Left ventricle myocardium superior (tissue), 1 donor: ENCODE measurements at regions not wholly inside any gene's neighbourhood (a gene's known extent, or its start where the extent isn't known, plus 50 kb on each side); places are given as distances from the start of the nearest gene placed in this dataset.
"Not testable (repeated sequence)": the region's sequence is repeated elsewhere in the genome, so short reads cannot be mapped to it uniquely, and the experiment has no call there.

Experiments
- ATAC-seq: fragments of 200-7000 bp; cut with Tn5 transposase; one replicate; pipeline ENCODE4 v1.9.1; 2020; ENCODE audit warnings: mild to moderate bottlenecking, moderate library complexity
- DNase-seq: peaks from one replicate; pipeline ENCODE4 v3.0.0-alpha.2; 2020
- intact Hi-C: fragments of 100-400 bp; cut with micrococcal nuclease; formaldehyde crosslinking; loops from one replicate; pipeline ENCODE4 v1.11.0; 2022
- donor health status: DM: no; HTN: yes; CAD: no; lungs with severe emphysema.

- intact Hi-C loops = no loop called here
- DNase-seq (no peak), ATAC-seq (no peak)
These were observed 424.5 kb upstream of the CTSO start for GRCh38 chr4:156378033-156378665.

- intact Hi-C loops = no loop called here
- ATAC-seq (no peak), DNase-seq (no peak)
These were observed 423.5 kb upstream of the CTSO start for GRCh38 chr4:156377036-156377710.

- ATAC-seq = no peak
- intact Hi-C loops = no loop called here
- DNase-seq = no peak
These were observed 421.2 kb upstream of the CTSO start for GRCh38 chr4:156374894-156375293.

- DNase-seq = no peak
- intact Hi-C loops = no loop called here
- ATAC-seq = no peak
These were observed 420.4 kb upstream of the CTSO start for GRCh38 chr4:156374069-156374468.

GRCh38 chr4:156367502-156367901 lies 413.8 kb upstream of the CTSO start:
- DNase-seq, intact Hi-C loops, ATAC-seq: not testable (repeated sequence)

GRCh38 chr4:156362581-156362980 lies 408.9 kb upstream of the CTSO start:
- ATAC-seq (no peak), DNase-seq (no peak)
- intact Hi-C loops = no loop called here

GRCh38 chr4:156347412-156348075 lies 393.9 kb upstream of the CTSO start:
- ATAC-seq (no peak), DNase-seq (no peak)
- intact Hi-C loops = no loop called here

- ATAC-seq (no peak), DNase-seq (no peak)
- intact Hi-C loops = no loop called here
These were observed 393.3 kb upstream of the CTSO start for GRCh38 chr4:156346959-156347385.

- no peak for ATAC-seq
- no peak for DNase-seq
- intact Hi-C loops = no loop called here
These were observed 390.7 kb upstream of the CTSO start for GRCh38 chr4:156344397-156344796.

- DNase-seq (no peak), ATAC-seq (no peak)
- intact Hi-C loops = no loop called here
These were observed 382.8 kb upstream of the CTSO start for GRCh38 chr4:156336511-156336910.

GRCh38 chr4:156335721-156336120 lies 382.1 kb upstream of the CTSO start:
- intact Hi-C loops = no loop called here
- ATAC-seq (no peak), DNase-seq (no peak)

GRCh38 chr4:156330436-156331031 lies 376.9 kb upstream of the CTSO start:
- no peak for ATAC-seq
- intact Hi-C loops = no loop called here
- no peak for DNase-seq

GRCh38 chr4:156329779-156330178 lies 376.1 kb upstream of the CTSO start:
- ATAC-seq = no peak
- DNase-seq = no peak
- intact Hi-C loops = no loop called here

- intact Hi-C loops = no loop called here
- DNase-seq (no peak), ATAC-seq (no peak)
These were observed 375.2 kb upstream of the CTSO start for GRCh38 chr4:156328882-156329281.

GRCh38 chr4:156326246-156326645 lies 372.6 kb upstream of the CTSO start:
- DNase-seq (no peak), ATAC-seq (no peak)
- intact Hi-C loops = no loop called here

- no peak for DNase-seq
These were observed 368.9 kb upstream of the CTSO start for GRCh38 chr4:156322592-156322991.

GRCh38 chr4:156321203-156321602 lies 367.5 kb upstream of the CTSO start:
- DNase-seq (no peak), ATAC-seq (no peak)
- intact Hi-C loops = no loop called here

More at GRCh38 chr4:156322592-156322991, 368.9 kb upstream of the CTSO start:
- intact Hi-C loops = no loop called here
- ATAC-seq = no peak

- DNase-seq = no peak
- intact Hi-C loops = no loop called here
These were observed 359.8 kb upstream of the CTSO start for GRCh38 chr4:156313497-156313896.

GRCh38 chr4:156312261-156312847 lies 358.7 kb upstream of the CTSO start:
- intact Hi-C loops = no loop called here
- ATAC-seq = no peak

More at GRCh38 chr4:156313497-156313896, 359.8 kb upstream of the CTSO start:
- ATAC-seq = no peak

GRCh38 chr4:156309031-156309430 lies 355.4 kb upstream of the CTSO start:
- DNase-seq (no peak), ATAC-seq (no peak)
- intact Hi-C loops = no loop called here

More at GRCh38 chr4:156312261-156312847, 358.7 kb upstream of the CTSO start:
- DNase-seq = no peak
